GM21737 (cell line): ENCODE measurements at regions not wholly inside any gene's neighbourhood (a gene's known extent, or its start where the extent isn't known, plus 50 kb on each side); places are given as distances from the start of the nearest gene placed in this dataset.
"Not testable (repeated sequence)": the region's sequence is repeated elsewhere in the genome, so short reads cannot be mapped to it uniquely, and the experiment has no call there.

Experiments used
- ATAC-seq: cut with Tn5 transposase; IDR thresholded peaks from one replicate; pipeline ENCODE4 v1.9.1; 2021; ENCODE audit warnings: mild to moderate bottlenecking, moderate library complexity; ENCODE audit not compliant: unreplicated experiment

DNA sequence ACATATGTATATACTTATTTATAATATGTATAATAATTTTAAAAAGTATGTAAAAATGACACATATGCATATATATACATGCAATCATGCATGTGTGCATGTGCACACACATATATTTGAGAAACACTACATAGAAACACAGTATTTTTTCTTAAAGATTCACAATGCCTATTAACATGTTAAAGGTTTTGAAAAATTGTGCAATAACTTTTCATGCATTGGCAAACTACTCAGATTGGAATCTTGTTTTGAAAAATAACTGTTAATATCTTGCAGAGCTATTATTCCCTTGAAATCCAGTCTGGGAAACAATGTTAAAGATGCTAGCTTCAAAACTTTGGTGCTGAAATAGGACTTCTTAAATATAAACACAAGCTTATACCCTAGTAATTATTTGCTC lies 256.2 kb upstream of the P2RY1 start:
- ATAC-seq: no peak

- no peak for ATAC-seq
Observed at GRCh38 chr3:152581951-152582350, 253.0 kb upstream of the P2RY1 start.

DNA sequence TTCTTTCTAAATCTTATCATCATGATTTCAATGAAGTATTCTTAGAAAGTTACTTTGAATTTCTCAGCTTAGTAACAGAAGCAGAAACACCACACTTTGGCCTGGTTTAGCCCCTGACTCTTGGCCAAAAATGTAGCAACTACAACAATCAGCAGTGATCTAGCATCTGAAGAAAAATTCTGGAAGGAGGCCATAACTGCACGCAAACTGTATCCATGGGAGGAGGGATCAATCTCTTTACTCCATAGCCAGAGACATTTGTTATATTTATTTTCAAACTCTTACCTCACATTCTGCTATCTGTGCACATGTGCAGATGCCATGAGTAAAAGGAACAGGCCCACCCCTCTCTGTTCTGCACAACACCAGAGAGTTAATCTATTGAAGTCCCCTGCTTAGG lies 251.0 kb upstream of the P2RY1 start:
- no peak for ATAC-seq

DNA sequence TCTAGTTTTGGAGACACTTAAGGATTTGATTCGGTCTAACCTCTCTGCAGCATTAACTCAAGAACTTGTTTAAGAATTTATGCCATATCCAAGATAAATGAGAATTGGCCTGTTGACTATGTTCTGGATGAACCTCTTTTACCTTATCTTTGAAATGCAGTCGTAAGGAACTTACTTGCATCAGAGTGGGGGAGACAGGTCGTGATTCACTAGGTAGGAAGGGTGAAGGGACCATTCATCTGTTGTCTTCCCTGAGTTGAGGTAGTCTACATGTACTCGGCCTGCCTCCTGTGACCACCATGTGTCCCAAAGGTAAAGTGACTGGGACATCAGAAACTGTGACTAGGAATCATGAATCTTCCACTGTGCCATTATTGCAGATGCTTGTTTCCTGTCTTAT lies 248.0 kb upstream of the P2RY1 start:
- no peak for ATAC-seq

DNA sequence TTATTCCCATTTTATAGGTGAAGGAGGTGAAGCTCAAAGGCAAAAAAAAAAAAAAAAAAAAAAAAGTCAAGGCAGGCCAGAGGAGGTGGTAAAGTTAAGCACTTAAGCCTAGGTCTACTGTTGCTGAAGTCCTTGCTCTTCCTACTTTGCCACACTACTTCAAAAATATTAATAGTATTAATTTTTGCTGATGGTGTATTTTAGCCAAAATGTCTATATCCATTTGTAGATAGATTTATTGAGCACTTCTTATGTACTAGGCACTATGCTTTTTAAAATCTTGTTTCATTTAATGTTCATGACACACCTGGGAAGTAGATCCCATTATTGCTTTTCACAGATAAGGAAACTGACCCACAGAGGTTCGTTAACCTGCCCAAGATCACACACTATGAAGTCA lies 247.1 kb upstream of the P2RY1 start:
- no peak for ATAC-seq

- ATAC-seq: no peak
Observed at GRCh38 chr3:152589644-152590043, 245.3 kb upstream of the P2RY1 start.

DNA sequence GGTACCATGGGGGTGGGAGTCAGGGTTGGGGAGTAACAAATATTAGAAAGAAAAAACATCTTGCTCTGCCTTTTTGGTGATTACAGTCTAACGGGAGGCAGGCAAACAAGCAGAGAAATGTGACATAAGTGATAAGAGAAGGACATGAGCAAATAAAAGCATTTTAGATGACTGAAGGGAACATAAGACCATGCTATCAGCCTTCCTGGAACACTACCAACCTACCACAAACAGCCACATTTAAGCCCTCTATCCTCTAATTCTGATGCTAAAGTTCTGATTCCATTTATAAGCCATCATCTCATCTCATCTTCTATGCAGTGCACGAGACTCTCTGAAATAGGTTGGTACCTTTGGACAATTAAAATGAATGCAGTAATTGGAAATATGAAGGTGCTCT lies 243.4 kb upstream of the P2RY1 start:
- ATAC-seq: no peak

- no peak for ATAC-seq
Observed at GRCh38 chr3:152593242-152593641, 241.7 kb upstream of the P2RY1 start.

- peak; percentile 100 for ATAC-seq
Observed at GRCh38 chr3:152595975-152596821, 238.7 kb upstream of the P2RY1 start.

DNA sequence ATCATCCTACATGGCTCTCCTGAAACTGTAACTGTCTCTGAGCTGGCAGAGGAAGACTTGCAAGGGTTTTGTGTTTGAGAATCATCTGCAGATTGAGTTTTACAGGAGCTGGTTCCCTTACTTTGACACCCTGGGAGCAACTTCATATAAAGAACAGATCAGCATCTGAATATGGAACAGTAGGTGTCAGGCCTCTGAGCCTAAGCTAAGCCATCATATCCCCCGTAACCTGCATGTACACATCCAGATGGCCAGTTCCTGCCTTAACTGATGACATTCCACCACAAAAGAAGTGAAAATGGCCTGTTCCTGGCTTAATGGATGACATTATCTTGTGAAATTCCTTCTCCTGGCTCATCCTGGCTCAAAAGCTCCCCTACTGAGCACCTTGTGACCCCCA lies 238.1 kb upstream of the P2RY1 start:
- not testable (repeated sequence) for ATAC-seq

DNA sequence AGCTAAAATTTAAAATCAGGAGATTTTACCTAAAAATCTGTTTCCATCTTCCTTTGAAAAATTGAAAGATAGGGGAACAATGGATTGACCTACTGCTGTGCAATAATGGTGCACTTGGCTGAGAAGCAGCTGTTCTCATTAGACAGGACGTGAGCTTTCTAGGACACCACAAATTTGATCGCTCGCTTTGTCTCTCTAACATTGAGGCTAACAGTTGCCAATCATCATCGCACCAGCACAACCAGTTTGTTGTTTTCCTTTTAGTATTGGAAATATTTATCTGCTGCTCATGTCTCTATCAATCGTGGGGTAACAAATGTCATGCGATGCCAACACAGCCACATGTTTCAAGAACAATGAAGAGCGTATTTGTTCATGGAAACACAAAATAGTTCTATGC lies 228.8 kb upstream of the P2RY1 start:
- no peak for ATAC-seq

- no peak for ATAC-seq
Observed at GRCh38 chr3:152607179-152607578, 227.8 kb upstream of the P2RY1 start.

DNA sequence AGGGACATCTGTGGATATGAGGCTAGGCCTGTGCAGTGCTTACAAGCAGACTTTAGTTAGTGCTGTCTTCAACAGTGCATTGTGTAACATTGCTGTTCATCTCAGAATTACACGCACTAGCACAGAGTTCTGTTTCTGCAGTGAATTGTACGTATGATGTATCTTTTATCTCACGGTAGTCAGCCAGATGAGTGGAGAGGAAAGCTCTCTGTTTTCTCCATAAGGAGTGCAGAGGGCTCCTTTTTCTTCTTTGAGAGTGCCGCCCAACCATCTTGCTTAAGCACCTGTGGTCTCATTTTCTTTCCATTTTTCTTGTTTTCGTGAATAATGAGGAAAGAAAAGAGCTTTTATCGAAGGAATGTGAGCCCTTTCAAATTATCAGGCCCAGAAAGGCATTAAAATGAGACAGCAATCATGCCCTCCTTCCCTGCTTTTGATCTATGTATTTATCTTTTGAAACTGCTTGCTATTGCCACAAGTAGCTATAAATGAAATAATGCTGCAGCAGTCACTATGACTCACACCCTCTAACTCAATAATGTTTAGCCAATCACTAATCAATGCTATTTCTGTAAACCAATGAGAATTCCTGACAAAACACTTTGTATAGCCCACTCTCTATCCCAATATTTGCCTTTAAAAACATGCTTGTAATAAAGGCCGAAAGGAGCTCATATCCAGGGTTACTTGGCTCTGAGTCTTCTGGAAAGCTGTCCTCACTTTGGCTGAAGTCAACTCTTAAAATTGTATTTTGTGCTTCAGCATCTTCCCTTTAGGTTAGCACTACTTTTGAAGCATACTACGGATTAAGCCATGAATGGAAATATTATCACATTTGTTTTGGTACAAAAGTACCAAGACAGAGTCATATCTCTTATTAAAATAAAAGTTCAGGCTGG lies 226.0 kb upstream of the P2RY1 start:
- ATAC-seq: no peak

- ATAC-seq: no peak
Observed at GRCh38 chr3:152609891-152610290, 225.0 kb upstream of the P2RY1 start.

GRCh38 chr3:152610622-152611021 lies 224.3 kb upstream of the P2RY1 start:
- no peak for ATAC-seq

GRCh38 chr3:152611905-152612304 lies 223.0 kb upstream of the P2RY1 start:
- ATAC-seq: no peak

DNA sequence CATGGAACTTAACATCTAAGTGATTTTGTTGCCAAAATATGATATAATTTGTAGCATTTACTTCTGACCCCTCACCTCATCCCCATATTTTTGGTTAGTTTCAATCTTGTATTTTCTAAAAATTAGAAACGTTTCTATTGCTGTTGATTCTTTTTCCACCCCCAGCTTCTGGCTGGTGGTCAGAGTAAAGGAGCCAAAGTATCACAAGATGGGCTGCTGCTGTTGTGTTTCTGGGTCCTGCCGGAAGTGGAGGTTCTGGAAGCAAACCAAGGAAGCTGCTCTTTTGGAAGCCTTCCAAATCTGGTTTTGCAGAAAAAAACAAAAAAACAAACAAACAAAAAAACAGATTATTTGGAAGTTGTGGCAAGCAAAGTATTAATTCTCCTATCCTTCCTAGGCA lies 221.1 kb upstream of the P2RY1 start:
- ATAC-seq: no peak

GRCh38 chr3:152615681-152616080 lies 219.2 kb upstream of the P2RY1 start:
- ATAC-seq: no peak

DNA sequence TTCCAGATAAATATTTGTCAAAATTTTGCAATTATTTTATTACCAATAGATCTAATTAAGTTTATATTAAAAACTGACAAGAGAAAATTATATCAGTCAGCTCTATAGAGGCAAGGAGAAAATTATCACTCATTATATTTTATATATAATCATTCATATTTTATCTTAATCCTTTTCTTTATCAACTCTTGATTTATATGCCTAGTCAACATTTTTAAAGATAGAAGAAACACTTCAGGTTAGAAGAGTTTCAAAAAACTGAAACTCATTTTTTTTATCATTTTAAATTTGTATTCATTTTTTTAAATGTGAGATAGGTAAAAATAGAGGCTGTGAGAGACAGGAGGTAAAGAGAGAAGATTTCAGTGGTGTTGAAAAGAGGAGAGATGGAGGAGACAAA lies 217.3 kb upstream of the P2RY1 start:
- no peak for ATAC-seq

DNA sequence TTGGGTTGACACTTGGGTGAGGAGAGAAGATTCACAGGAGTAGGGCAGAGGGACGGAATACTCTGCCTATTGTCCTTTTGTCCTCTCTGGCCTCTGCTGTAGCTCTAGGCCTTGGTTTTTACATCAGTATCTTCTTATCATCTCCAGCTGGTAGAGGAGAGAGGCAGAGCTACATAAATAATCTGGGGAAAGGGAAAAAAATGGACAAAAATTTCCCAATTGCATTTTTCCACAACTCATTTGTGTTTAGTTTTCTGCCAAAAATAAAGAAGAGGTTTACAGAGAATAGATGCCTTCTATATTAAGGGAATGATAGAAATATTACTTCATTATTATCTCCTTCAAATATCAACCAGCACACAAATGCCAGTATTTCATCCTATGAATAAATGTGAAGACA lies 216.4 kb upstream of the P2RY1 start:
- no peak for ATAC-seq

GRCh38 chr3:152619691-152620090 lies 215.2 kb upstream of the P2RY1 start:
- no peak for ATAC-seq

GRCh38 chr3:152620395-152620794 lies 214.5 kb upstream of the P2RY1 start:
- no peak for ATAC-seq
